Suppressor macrophage treated with lipopolysaccharide for 1 hour (primary cell): ENCODE measurements at regions not wholly inside any gene's neighbourhood (a gene's known extent, or its start where the extent isn't known, plus 50 kb on each side); places are given as distances from the start of the nearest gene placed in this dataset.
A peak's percentile ranks its signal among the peaks of the same experiment; 100 is the strongest.

Source experiments
- DNase-seq, 3 donors: peaks; one replicate each; pipeline ENCODE4 v3.0.0-alpha.2; 2020 to 2022

DNA sequence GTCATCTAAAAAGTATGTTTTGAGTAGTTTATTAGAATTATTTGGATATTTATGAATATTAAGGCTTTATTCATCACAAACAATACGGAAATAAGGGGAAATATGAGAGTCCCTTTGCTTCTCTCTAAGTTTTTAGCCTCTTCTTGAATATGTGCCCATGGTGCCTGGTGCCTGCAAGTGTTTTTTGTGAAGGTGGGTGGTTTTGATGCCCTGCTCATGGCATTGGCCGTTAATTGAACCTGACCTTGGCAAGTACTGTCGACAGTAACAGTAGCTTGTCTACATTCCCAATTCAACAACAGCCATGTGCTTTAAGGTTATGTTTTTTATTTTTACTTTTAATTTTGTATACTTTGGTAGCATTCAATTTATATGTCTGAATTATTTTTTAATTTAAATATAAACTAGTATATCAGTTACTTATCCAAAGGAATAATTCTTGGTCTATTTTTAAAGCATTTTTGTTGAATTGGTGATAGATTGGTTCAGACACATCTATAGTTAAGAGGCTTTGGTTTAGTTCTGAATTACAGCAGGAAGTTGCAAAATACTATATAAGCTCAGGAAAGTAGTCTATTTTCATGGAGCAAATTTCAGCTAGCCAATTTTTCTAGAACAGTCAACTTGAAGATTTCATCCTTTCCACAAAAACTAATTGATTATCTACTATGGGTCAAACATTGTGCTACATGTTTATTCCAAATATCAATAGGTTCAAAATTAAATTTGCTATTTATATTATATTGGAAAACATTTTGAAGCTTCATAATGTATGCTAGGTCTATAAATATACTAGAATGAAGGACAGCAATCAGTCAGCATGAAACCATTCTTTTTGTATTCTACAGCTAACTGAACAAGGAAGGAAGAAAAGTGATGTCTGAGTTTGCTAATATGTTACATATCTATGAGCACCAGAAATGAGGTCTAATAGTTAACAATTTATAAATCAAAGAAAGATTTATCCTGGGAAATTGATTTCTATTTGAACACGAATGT, 184.4 kb downstream of the MRPL39 start:
- DNase-seq = no peak

DNA sequence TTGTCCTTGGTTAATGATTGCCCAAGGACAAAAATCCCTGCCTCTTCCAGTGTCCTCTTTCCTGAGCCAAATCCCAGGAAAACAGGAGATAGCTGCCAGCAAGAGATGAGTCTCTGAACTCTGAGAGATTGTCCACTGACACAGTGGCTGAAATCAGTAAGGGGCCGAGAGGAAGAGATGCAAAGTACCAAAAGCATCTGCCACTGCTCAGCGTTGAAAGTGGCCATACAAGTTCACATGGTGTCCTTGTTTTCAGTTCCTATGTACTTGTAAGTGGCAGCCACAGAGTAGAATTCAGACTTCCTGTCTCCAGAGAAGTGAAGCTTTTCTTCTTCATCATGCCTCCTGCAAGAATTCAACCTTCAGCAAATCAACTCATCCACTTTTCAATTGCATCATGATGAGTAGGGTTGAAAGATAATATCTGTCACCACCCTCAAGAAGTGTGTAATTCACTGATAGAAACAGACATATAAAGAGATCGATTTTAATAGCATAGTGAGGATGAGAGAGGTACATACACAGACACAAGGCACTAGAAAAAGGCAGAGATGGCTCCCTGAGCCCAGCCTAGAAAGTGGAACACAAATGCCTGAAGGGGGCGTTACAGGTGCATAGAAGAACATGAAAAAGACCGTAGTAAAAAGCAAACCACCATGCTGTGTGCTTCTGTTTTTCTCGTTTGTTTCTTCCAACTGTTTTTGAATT, 185.8 kb downstream of the MRPL39 start:
- DNase-seq = peak; percentile 81 to 87 (median 81)

DNA sequence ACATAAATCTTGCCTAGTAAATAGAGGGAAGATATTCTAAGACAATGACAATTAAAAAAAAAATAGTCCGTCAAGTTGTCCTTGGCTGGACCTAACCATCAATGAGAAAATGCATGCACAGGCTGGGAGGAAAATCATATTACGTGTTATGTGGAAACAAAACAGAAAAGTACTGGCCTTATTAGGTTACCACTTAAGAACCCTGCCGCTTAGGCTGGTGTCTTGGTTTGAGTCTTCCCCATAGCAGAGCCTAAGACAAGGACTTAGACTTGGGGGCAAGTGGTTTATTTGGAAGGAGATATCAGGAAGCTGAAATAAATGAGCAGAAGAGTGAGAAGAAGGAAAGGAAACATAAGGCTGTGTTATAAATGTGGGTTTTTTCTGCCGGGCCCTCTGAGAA, 186.4 kb downstream of the MRPL39 start:
- no peak for DNase-seq

DNA sequence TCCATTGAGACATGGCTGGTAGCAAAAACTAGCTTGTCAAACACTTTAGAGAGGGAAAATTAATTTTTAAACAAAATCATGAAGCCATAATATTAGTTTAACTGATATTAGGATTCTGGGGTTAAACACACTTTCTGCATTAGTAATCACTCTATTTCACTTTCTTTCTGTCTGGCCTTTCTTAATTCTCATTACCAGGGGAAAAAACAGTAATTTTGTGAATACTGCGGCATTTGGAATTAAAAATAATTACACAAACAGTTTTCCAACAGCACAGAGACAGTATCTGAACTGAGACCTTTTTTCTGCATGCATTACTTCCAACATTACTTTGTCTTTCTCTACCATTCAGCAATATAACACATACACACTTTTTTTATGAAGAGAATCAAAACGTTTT, 190.6 kb downstream of the MRPL39 start:
- DNase-seq = no peak

DNA sequence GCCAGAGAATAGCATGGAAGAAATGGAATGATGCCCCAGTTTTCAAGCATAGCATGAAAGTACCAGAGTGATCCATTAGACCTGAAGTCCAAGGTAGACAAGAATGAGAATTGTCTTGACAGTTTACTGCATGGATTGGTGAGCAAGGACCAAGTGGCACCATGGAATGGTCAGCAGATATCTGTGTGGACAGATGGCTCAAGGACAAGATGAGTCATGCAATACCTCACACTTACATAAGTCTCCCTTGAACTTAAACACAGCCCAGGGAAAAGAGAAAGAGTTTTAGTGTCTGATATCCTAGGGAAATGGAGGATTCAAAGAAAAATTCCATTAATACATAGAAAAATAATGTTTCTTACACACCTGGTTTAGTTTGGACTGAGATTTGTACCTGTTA, 195.2 kb downstream of the MRPL39 start:
- DNase-seq = peak; percentile 28 to 54 (median 34)

DNA sequence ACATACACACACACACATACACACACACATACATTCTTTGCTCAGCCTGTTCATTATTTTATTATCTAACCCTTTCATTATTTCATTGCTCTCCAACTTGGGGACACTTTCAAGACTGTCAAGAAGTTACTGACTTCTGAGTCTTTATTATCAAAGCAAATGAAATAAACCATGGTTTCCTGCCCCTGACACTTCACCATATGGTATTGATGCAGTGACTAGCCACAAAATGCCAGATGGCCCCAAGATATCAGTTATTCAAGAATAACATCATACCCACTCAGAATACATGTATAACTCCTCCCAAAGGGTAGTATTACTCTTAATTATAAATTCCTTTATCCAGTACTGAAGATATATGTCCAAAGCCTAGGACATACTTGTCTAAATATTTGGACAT, 197.3 kb downstream of the MRPL39 start:
- no peak for DNase-seq

GRCh38 chr21:25408666-25409065, 198.6 kb downstream of the MRPL39 start:
- no peak for DNase-seq

DNA sequence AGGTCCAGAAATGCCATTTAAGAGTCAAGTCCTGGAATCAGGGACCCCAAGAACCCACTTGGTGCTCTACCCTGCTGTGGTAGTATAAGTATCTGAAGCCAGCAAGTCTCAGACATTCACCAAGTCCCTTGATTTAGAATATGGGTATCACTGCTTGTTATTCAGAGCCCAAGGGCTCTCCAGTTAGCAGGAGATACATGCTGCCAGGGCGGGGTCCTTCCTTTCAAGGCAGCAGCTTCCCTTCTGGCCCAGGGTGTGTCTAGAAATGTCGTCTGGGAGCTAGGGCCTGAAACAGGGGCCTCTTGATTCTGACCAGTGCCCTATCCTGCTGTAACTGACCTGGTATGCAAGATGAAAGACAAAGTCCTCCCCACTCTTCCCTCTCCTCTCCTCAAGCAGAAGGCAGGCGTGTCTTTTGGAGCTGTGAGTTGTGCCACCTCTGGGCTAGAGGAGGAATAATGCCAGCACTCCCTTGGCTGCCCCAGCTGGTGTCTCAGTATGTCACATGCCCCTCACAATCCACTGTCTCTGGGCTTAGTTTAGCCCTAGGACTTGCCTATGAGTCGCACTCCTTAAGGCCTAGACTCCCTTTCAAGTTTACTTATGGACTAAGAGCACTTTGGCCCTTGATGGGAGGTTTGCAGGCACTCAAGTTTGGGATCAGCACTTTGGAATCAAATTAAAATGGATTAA, 200.2 kb downstream of the MRPL39 start:
- DNase-seq = peak; percentile 34 to 58 (median 50)

DNA sequence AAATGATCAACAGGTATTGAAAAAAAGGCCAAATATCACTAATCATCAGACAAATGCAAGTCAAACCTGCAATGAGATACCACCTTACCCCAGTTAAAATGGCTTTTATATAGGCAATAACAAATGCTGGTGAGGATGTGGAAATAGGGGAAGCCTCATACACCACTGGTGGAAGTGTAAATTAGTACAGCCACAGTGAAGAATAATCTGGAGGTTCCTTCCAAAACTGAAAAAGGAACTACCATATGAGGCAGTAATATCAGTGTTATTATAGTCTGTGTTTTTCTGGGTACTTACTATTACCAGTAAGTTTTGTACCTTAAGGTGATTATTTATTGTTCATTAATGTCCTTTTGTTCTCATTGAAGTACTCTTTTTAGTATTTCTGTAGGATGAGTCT, 201.3 kb downstream of the MRPL39 start:
- DNase-seq = peak; percentile 15 to 54 (median 50)

DNA sequence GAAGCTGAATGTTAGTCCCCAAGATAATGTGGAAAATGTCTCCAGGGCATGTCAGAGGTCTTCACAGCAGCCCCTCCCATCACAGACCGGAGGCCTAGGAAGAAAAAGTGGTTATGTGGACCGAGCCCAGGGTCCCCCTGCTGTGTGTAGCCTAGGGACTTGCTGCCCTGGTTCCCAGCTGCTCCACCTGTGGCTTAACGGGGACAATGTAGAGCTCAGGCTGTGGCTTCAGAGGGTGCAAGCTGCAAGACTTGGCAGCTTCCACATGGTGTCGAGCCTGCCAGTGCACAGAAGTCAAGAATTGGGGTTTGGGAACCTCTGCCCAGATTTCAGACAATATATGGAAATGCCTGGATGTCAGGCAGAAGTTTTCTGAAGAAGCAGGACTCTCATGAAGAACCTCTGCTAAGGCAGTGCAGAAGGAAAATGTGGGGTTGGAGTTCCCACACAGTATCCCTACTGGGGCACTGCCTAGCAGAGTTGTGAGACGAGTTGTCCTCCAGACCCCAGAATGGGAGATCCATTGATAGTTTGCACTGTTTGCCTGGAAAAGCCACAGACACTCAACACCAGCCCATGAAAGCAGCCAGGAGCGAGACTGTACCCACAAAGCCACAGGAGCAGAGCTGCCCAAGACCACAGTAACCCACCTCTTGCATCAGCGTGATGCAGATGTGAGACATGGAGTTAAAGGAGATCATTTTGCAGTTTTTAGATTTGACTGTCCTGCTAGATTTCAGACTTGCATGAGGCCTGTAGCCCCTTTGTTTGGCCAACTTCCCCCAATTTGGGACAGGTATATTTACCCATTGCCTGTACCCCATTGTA, 204.9 kb downstream of the MRPL39 start:
- DNase-seq = no peak

- DNase-seq = no peak
These were observed 206.9 kb downstream of the MRPL39 start for GRCh38 chr21:25400427-25400826.

GRCh38 chr21:25398630-25399029, 208.7 kb downstream of the MRPL39 start:
- DNase-seq = no peak

- DNase-seq = peak; percentile 53 to 73 (median 71)
These were observed 211.1 kb downstream of the MRPL39 start for GRCh38 chr21:25396135-25396711.

DNA sequence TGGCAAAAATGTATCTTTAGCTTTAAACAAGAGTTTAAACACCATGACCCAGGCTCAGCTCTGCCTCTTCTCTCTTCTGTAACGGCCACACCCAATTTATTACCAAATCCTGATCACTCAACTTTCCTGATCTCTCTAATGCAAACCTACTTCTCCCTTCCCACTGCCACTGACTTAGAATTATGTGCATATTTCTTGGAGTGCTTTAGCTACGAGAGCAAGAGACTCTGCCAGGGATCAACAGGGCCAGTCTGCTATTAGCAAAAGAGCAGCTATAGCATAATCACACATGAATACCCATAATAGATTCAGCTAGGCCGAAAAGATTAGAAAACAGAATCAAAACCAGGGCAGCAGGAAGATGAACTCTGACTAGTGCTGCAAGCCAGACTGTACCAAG, 215.5 kb downstream of the MRPL39 start:
- DNase-seq = no peak

- DNase-seq = peak; percentile 40 to 56 (median 56)
These were observed 216.6 kb downstream of the MRPL39 start for GRCh38 chr21:25390701-25391100.

- DNase-seq = no peak
These were observed 219.6 kb downstream of the MRPL39 start for GRCh38 chr21:25387665-25388064.

GRCh38 chr21:25385911-25386474, 221.3 kb downstream of the MRPL39 start:
- DNase-seq = peak; percentile 54 to 74 (median 74)

DNA sequence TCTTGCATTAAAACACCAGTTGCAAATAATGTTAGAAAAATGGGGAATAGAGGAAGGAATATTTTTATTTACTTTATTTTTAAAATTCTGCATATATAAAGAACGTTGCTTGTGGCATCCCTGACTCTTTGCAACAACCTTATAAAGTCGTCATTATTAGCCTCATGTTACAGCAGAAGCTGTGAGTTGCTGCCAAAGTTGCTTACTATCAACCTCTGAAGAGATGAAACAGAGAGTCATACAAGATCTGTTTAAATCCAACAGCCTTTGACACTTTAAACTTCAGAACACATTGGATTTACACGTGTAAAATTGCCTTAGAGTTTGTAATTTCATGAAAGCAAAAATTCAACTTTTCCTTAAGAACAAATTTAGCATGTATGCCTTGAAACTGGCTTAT, 221.9 kb downstream of the MRPL39 start:
- no peak for DNase-seq

DNA sequence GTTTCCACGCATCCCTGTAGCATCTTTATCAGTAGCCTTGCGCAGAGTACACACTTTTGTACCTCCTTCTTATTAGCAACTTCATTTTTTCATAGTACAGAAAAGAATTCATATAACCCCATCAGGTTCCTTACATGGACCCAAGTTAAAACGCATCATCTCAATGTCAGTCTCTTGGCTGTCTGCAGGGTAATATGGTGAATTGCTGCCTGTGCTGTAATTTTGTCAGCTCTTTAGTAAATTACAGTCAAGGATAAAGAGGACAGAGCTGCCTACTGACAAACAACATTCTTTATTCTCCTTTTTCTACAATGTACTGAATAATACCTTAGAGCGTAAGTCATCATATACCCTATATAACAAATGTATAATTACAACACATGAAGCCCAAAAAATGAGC, 222.5 kb downstream of the MRPL39 start:
- no peak for DNase-seq

GRCh38 chr21:25383545-25383944, 223.7 kb downstream of the MRPL39 start:
- no peak for DNase-seq

GRCh38 chr21:25381936-25382452, 225.3 kb downstream of the MRPL39 start:
- DNase-seq = no peak
